A549 (cell line): ENCODE measurements at regions not wholly inside any gene's neighbourhood (a gene's known extent, or its start where the extent isn't known, plus 50 kb on each side); places are given as distances from the start of the nearest gene placed in this dataset.

Source experiments
- CBX8 ChIP-seq: fragments of 200-600 bp; sonication (generic); IDR thresholded peaks from 2 replicates; pipeline ENCODE4 v1.6.1; 2016
- CTCF ChIP-seq: fragments of >200 bp; sonication (Bioruptor Twin); formaldehyde crosslinking; IDR thresholded peaks from 3 replicates; pipeline ENCODE4 v1.5.1; 2016
- GATA3 ChIP-seq: IDR thresholded peaks from 2 replicates; pipeline ENCODE4 v1.6.1; 2012; ENCODE audit warnings: borderline replicate concordance
- MYC ChIP-seq: IDR thresholded peaks from 2 replicates; pipeline ENCODE4 v1.6.1; 2012; ENCODE audit warnings: mild to moderate bottlenecking, inconsistent platforms, low read length, improper control_type of control experiment, borderline replicate concordance
- POLR2A ChIP-seq: IDR thresholded peaks from 2 replicates; pipeline ENCODE4 v1.6.1; 2012; ENCODE audit warnings: mild to moderate bottlenecking, low read length
- TF ChIP-seq, protein P1 (sequence below): fragments of 200-600 bp; sonication (generic); IDR thresholded peaks from 2 replicates; pipeline ENCODE4 v1.6.1; 2016; ENCODE audit warnings: antibody characterized with exemption, mild to moderate bottlenecking, moderate library complexity

GRCh38 chr20:52383995-52384621 lies 192.5 kb upstream of the ZFP64 start:
- TF ChIP-seq, protein P1, sequence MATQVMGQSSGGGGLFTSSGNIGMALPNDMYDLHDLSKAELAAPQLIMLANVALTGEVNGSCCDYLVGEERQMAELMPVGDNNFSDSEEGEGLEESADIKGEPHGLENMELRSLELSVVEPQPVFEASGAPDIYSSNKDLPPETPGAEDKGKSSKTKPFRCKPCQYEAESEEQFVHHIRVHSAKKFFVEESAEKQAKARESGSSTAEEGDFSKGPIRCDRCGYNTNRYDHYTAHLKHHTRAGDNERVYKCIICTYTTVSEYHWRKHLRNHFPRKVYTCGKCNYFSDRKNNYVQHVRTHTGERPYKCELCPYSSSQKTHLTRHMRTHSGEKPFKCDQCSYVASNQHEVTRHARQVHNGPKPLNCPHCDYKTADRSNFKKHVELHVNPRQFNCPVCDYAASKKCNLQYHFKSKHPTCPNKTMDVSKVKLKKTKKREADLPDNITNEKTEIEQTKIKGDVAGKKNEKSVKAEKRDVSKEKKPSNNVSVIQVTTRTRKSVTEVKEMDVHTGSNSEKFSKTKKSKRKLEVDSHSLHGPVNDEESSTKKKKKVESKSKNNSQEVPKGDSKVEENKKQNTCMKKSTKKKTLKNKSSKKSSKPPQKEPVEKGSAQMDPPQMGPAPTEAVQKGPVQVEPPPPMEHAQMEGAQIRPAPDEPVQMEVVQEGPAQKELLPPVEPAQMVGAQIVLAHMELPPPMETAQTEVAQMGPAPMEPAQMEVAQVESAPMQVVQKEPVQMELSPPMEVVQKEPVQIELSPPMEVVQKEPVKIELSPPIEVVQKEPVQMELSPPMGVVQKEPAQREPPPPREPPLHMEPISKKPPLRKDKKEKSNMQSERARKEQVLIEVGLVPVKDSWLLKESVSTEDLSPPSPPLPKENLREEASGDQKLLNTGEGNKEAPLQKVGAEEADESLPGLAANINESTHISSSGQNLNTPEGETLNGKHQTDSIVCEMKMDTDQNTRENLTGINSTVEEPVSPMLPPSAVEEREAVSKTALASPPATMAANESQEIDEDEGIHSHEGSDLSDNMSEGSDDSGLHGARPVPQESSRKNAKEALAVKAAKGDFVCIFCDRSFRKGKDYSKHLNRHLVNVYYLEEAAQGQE: no peak
- TF ChIP-seq CTCF: no peak
- no peak for TF ChIP-seq MYC
- no peak for TF ChIP-seq GATA3
- TF ChIP-seq POLR2A: no peak
- TF ChIP-seq CBX8: no peak
